HepG2 (cell line): ENCODE measurements at regions not wholly inside any gene's neighbourhood (a gene's known extent, or its start where the extent isn't known, plus 50 kb on each side); places are given as distances from the start of the nearest gene placed in this dataset.

Experiments
- CCAR2 ChIP-seq: fragments of 200-400 bp; formaldehyde crosslinking; optimal IDR thresholded peaks from 2 replicates; pipeline ENCODE3; 2018; ENCODE audit warnings: low read depth, mild to moderate bottlenecking, low read length, moderate library complexity
- CEBPB ChIP-seq: IDR thresholded peaks from 2 replicates; pipeline ENCODE4 v1.6.1; 2011; ENCODE audit warnings: low read depth, low read length, improper control_type of control experiment, borderline replicate concordance
- HMG20B ChIP-seq: conservative IDR thresholded peaks from 2 replicates; pipeline ENCODE4 v1.6.1; 2016; ENCODE audit warnings: missing genetic modification reagents, missing compliant biosample characterization
- NCOA2 ChIP-seq: sonication (generic); formaldehyde crosslinking; IDR thresholded peaks from 2 replicates; pipeline ENCODE4 v1.8.0; 2022; ENCODE audit warnings: inconsistent platforms
- NR1H2 ChIP-seq: sonication (generic); formaldehyde crosslinking; IDR thresholded peaks from 2 replicates; pipeline ENCODE4 v1.8.1; 2022; ENCODE audit warnings: low read depth, missing genetic modification reagents, borderline replicate concordance
- POLR2AphosphoS5 ChIP-seq: IDR thresholded peaks from 2 replicates; pipeline ENCODE4 v1.6.1; 2012; ENCODE audit warnings: low read depth, low read length
- SSRP1 ChIP-seq: IDR thresholded peaks from 2 replicates; pipeline ENCODE4 v1.6.1; 2016; ENCODE audit warnings: control low read depth
- ZMAT5 ChIP-seq: sonication (generic); formaldehyde crosslinking; IDR thresholded peaks from 2 replicates; pipeline ENCODE4 v1.5.0; 2020; ENCODE audit warnings: mild to moderate bottlenecking, low read depth, missing genetic modification reagents, borderline replicate concordance
- ZNF318 ChIP-seq: sonication (generic); formaldehyde crosslinking; IDR thresholded peaks from 2 replicates; pipeline ENCODE4 v1.4.0; 2020; ENCODE audit warnings: mild to moderate bottlenecking, missing genetic modification reagents
- ZNF335 ChIP-seq: sonication (generic); formaldehyde crosslinking; IDR thresholded peaks from 2 replicates; pipeline ENCODE4 v1.4.0; 2020; ENCODE audit warnings: missing genetic modification reagents
- ZNF615 ChIP-seq: sonication (generic); formaldehyde crosslinking; IDR thresholded peaks from 2 replicates; pipeline ENCODE4 v1.5.0; 2020; ENCODE audit warnings: mild to moderate bottlenecking, missing genetic modification reagents, borderline replicate concordance
- TF ChIP-seq, protein P1 (sequence below): conservative IDR thresholded peaks from 2 replicates; pipeline ENCODE4 v1.6.1; 2018; ENCODE audit warnings: missing genetic modification reagents
- TF ChIP-seq, protein P2 (sequence below): IDR thresholded peaks from 2 replicates; pipeline ENCODE4 v1.6.1; 2012; ENCODE audit warnings: inconsistent platforms

GRCh38 chr7:131829947-131830558 lies 273.6 kb upstream of the PODXL start:
- TF ChIP-seq, protein P1, sequence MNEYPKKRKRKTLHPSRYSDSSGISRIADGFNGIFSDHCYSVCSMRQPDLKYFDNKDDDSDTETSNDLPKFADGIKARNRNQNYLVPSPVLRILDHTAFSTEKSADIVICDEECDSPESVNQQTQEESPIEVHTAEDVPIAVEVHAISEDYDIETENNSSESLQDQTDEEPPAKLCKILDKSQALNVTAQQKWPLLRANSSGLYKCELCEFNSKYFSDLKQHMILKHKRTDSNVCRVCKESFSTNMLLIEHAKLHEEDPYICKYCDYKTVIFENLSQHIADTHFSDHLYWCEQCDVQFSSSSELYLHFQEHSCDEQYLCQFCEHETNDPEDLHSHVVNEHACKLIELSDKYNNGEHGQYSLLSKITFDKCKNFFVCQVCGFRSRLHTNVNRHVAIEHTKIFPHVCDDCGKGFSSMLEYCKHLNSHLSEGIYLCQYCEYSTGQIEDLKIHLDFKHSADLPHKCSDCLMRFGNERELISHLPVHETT (CRISPR knock-in tag) = no peak
- TF ChIP-seq NR1H2 (CRISPR knock-in tag) (no peak), HMG20B (CRISPR knock-in tag) (no peak), ZNF615 (CRISPR knock-in tag) (no peak), ZNF318 (CRISPR knock-in tag) (no peak), CEBPB (no peak), ZNF335 (CRISPR knock-in tag) (no peak), NCOA2 (CRISPR knock-in tag) (no peak), CCAR2 (no peak), SSRP1 (CRISPR knock-in tag) (no peak), POLR2AphosphoS5 (no peak), ZMAT5 (CRISPR knock-in tag) (no peak)
- TF ChIP-seq, protein P2, sequence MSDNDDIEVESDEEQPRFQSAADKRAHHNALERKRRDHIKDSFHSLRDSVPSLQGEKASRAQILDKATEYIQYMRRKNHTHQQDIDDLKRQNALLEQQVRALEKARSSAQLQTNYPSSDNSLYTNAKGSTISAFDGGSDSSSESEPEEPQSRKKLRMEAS = no peak
